ENCODE measurements at regions not wholly inside any gene's neighbourhood (a gene's known extent, or its start where the extent isn't known, plus 50 kb on each side); places are given as distances from the start of the nearest gene placed in this dataset.

DNA sequence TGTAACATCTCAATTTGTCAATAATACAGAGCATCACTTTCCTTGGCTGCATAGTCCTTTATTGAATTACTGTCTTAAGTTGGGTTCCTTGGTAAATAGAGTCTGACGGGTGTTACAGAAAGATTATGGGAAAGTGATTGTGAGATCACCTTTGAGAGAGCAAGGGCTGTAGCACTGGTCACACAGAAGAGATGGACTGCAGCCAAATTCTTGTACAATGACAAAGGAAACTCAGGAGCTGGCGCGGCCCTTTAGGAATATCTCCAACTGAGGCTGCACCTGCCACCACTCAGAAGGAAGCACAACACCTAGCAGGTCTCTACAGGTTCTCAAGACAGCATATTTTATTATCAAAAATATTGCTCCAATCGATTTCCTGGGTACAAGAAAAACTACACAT lies 350.0 kb upstream of the ISL1 start:
- no peak for DNase-seq (ENCODE audit: low read depth)

DNA sequence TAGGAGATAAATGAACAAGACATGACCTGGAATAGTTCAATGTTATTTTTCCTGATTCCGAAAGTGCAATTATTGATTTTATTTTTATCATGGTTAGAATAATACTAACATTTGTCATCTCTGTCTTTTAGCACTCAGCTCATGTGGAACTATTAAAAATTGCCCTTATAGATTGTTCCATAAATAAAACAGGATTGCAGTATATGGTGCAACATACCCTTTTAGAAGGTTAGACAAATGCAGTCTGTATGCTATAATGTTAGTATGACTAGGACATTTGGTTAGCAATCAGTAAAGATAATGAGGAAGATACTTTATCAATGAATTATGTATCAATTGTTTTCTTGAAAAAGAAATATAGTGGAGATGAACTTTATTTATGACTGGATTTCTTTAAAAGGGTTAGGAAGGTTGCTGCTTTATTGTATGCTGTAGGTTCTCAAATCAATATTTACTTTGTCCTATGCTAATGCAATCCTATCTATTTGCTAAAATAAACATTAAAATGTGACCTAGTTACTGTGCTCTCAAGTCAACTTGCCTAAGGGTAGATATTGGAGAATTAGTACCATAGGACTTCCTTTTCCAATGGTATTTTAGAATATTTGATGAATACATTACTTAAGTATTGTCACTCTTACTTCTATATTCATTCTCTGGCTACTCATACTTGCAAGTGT lies 348.9 kb upstream of the ISL1 start:
- DNase-seq (ENCODE audit: low read depth): no peak

DNA sequence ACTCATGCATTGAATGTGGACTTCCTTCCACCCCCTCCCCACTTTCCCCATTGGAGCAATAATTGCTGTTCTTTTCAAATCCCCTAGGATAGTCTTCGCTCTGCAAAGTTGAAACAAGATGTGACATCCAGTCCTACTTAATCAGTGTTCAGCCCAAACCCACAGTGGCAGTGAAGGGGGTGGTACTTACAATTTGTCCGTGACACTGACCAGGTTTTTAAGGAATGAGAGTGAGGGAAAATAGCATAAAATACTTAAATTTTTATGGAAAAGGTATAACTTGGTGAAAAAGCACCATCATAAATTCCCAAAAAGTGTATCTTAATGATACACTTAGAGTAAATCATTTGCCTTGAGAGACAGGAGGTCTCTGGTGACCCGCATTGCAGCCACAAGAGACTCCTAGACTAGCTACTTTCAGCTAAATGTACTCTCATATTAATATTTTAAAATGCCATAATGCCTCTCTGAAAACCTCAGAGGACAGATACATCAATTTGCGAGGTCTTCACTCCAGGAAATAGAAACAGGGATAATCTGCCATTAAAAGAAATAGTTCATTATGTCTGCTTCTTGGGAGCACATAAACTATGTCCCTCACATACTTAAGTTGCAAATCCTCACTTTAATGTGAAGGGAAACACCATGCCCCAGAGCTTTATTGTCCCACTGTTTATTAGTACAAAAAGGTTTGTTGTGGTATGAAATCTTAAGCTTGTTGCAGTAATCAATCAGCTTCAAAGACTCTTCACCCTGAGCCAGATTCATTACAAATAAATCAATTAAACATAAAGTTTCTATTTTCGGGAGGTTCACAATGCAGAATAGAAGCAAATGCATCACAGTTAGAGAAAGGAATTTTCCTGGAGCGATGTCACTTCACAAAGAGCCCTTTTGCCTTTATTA lies 343.6 kb upstream of the ISL1 start:
- no peak for DNase-seq (ENCODE audit: low read depth)

DNA sequence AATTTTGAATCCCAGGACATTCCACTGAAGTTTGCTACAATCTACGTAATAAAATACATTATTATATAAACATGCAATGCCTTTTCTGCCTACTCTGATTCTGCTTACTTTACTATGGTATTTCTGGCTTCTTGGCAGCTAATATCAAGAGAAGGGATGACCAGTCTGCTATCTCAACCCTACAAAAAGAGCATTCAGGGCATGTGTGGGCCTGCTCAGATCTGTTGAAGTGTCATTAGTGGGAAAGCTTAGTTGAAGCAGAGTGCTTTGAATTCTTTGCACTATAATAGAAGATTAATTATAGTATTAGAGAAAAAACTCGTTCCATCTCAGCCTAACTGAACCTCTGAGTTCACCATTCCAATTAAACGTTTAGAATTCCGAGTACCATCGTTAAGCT lies 339.5 kb upstream of the ISL1 start:
- no peak for DNase-seq (ENCODE audit: low read depth)

DNA sequence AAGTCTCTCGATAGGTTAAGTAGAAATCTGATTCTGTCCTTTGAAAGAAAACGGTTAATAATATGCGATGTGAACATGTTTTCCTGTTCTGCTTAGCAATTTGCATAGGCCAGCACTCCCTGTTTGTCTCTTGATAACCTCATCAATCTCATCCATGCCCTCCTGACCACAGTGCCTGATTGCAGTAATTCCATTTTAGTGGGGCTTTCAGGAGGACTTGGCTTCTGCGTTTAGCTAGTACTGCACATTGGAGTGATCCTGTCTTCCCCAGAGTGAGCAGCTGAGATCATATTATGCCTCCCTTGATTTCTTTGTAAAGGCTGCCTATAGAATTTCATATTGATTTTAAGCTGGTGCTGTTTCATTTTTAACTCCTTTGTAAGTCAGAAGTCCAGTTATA lies 335.9 kb upstream of the ISL1 start:
- DNase-seq (ENCODE audit: low read depth): no peak

DNA sequence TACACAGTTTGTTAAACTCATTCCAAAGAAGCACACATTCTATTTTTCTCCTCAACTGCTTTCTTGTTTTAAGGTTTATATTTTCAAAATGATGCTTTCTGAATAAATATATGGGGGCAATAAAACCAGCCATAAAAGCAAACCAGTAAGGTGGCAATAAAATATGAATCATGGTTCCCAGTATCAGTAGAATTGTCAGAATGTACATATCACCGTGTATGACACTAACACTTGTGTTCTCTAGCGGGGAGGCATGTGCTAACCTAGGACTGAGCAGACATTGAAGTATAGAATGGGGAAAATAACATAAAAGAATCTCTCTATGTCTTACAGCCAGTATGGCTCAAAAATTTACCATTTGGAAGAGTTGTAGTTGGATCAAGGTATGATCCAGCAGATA lies 329.9 kb upstream of the ISL1 start:
- DNase-seq (ENCODE audit: low read depth): no peak

DNA sequence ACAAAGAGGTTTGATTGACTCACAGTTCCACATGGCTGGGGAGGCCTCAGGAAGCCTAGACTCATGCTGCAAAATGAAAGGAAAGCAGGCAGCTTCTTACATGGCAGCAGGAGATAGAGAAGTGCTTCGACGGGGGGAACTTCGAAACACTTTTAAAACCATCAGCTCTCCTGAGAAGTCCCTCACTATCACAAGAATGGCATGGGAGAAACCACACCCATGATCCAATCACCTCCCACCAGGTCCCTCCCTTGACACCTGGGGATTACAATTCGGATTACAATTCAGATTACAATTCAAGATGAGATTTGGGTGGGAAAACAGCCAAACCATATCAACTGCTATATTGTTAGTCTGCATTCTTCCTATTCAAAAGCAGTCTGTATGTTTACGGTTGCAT lies 322.3 kb upstream of the ISL1 start:
- no peak for DNase-seq (ENCODE audit: low read depth)

DNA sequence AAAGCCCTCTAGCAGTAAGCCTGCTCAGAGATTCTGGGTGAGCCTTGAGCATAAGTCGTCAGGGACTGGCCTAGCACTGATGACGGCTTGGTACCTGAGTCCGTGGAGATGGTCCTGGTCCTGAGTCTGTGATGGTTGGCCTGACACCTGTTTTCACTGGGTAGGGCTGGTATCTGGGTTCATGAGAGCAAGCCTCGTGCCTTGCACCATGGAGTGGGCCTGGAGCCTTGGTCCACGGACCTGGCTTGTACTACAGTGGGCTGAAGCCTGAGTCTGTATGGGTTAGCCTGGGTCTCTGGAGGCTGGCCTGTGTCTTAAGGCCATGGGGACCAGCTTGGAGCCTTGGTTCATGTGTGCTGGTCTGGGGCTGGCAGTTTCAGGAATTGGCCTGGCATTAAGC lies 310.3 kb upstream of the ISL1 start:
- DNase-seq (ENCODE audit: low read depth): no peak

DNA sequence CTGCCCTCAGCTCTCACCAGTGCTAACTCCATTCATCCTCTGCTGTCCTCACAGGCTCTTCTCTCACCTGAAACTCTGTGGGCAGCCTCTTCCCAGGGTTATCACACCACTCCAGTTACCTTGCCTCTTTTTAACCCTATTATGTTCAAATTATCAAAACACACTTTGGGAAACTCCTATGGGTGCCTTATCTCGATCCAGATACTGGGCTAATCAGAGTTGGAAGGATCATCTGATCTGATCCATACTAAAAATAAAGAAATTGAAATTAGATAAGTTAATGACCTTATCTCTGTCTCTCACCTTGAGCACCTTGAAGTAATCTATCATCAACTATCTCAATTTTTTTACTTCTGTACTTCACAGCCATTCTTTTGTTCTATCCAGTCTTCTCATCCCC lies 300.5 kb upstream of the ISL1 start:
- no peak for DNase-seq (ENCODE audit: low read depth)

DNA sequence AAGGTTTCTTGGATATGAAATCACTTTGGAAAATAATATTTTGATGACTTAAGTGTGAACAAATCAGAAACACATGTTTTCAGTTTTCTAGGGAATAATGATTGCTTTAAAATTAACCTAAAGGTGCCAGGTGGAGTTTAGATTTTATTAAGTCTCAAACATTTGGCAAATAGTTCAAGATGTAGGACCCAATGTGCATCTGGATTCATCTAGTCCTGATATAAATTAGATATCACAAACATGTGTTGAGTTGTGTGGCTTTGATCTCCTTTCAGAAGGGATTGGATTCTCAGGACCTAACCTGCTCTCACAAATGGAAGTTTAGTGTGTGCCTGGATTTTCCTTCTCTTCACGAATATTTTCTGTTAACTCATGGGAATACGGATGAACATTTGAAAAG lies 291.4 kb upstream of the ISL1 start:
- no peak for DNase-seq (ENCODE audit: low read depth)

DNA sequence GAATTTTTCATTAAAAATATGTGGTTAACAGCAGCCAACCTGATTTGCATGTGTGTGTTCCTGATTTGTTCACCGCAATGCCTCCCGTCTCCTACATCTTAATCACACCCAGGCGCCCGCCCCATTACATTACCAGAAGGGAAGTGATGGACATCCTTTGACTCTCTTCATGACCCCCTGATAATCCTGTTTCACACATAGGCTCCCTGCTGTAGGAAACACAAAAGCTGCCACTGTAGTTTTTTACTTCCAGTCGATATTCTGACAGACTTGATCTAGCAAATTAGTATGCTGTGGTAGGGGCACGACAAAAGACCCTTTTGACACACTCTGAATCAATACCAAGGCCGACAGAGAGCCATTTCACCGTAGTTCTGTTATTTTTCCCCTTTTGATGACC lies 287.8 kb upstream of the ISL1 start:
- no peak for DNase-seq (ENCODE audit: low read depth)

DNA sequence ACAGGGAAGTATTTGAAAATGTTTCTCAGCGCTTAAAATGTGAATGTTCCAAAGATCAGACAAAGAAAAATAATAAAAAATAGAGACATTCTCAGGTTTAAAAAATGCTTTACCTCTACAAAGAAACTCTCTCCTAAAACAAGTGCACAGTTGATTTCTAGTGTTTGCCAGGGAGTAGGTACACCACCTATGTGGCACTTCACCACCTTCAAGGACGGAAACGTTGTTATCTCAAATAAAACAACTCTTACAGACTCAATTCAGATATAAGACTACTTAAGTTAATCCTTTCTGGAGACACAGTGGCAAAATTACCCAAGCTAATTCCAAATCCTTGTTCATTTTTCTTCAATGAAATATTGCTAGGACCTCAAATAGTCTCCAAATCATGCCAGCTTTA lies 286.4 kb upstream of the ISL1 start:
- no peak for DNase-seq (ENCODE audit: low read depth)

DNA sequence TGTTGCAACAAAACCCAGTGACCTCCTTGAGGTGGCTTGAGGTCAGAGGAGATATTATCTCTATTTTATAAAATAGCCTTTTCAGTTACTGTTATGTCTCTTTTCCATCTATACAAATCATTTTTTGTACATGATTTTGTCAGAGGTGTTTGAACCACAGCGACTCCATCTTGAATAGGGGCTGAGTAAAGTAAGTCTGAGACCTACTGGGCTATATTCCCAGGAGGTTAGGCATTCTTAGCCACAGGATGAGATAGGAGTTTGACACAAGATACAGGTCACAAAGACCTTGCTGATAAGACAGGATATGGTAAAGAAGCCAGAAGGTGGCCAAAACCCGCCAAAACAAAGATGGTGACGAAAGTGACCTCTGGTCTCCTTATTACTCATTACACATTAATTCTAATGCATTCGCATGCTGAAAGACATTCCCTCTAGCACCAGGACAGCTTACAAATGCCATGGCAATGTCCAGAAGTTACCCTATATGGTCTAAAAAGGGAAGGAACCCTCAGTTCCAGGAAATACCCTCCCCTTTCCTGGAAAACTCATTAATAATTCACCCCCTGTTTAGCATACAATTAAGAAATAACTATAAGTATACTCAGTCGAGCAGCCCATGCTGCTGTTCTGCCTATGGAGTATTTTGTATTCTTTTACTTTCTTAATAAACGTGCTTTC lies 283.9 kb upstream of the ISL1 start:
- no peak for DNase-seq (ENCODE audit: low read depth)

DNA sequence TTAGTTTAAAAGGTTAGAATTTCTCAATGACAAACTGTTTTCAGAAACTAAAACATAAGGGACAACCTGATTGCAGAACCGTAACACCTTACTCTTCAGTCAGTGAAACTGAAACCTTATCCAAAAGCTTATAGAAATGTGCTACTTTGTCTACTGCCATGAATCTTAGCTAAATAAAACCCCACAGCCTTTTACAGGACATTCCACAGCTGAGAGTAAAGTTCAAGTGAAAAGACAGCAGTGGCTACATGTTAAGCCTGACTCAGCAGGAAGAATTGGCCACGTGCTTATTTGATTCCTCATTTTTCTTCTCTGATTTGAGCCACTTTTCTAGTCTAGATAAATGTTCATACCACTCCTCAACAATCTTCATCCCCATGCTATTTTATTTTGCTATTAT lies 278.7 kb upstream of the ISL1 start:
- DNase-seq (ENCODE audit: low read depth): no peak

DNA sequence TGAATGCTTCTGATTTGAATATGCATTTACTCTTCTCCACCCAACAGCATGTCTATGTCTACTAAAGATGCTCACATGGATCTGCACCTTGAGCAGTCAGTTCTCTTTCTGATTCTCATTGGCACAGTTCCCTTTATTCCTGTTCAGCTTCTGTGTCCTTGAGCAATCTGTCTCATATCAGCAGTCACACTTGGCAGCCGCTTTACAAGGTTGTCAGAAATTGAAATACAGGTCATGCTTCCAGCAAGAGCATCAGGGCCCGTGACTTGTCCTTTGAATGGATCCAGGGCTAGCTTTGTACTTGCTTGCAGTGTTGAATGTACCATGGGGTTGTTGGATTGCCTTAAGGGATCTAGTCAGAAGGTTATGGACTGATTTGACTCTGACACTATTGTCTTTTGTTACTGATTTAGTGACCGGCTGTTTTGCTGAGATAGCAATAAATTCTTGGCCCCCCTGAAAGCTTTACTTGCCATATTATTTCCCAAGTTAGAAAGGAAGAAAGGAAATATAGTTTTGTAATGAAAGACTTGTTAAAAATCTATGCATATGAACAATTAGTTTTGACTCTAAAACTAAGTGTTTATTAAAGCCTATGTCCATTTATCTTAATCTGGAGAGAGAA lies 273.4 kb upstream of the ISL1 start:
- no peak for DNase-seq (ENCODE audit: low read depth)

DNA sequence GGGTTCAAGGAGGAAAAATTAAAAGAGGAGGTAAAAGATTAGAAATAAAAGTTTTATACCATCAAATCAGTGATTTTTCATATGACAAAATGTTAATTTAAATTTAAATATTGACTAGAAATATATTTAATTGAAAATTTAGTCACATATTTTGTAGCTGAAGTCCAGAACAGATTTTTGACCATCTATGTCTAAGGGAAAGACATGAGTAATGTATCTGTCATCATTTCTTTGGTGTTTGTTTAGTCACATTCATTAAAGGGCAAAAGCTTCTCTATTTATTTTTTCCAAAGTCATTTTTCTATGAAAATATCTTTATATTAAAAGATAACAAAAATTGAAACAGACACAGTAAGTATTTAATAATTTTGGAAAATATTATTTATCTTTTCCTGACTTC lies 252.0 kb upstream of the ISL1 start:
- no peak for DNase-seq (ENCODE audit: low read depth)

DNA sequence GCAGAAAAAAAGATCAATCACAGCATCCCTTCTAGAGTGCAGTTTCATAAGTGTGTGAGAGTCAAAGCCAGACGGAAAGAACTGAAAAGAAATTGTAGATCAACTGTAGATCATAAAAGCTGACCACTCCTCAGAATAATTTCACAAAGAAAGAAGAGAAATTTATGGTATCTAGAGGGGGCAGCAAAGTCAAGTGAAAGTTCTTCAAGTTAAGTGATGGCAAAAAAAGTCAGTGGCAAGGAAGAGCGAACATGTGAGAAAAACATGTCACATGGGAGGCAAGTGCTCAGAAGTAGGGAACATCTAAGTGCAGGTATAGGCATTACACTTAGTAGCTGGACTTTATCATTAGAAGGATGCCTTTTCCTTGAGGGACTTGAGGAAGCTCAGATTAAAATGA lies 245.1 kb upstream of the ISL1 start:
- no peak for DNase-seq (ENCODE audit: low read depth)

DNA sequence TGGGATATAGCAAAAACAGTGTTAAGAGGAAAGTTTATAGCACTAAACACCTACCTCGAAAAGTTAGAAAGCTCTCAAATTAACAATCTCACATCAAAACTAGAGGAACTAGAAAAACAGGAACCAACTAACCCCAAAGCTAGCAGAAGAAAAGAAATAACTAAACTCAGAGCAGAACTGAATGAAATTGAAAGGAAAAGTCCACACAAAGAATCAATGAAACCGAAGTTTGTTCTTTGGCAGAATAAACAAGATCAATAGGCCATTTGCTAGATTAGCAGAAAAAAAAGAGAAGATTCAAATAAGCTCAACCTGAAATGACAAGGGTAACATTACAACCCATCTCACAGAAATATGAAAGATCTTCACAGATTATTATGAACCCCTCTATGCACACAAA lies 234.8 kb upstream of the ISL1 start:
- DNase-seq (ENCODE audit: low read depth): no peak

DNA sequence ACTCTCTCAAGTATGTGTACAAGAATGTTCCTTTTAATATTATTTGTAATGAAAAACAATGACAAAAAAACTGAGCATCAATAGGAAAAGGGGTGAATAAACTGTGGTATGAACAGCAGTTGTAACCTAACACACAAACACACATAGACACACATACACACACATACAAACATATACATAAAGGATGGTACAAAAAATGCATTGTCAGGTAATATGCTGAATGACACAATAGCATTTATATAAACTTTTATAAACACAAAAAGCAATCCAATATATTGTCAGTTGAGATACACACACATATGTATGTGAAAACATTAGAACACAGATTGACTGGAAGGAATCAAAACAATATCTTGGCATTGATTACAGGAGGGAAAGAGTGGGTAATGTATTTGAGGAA lies 227.0 kb upstream of the ISL1 start:
- no peak for DNase-seq (ENCODE audit: low read depth)

DNA sequence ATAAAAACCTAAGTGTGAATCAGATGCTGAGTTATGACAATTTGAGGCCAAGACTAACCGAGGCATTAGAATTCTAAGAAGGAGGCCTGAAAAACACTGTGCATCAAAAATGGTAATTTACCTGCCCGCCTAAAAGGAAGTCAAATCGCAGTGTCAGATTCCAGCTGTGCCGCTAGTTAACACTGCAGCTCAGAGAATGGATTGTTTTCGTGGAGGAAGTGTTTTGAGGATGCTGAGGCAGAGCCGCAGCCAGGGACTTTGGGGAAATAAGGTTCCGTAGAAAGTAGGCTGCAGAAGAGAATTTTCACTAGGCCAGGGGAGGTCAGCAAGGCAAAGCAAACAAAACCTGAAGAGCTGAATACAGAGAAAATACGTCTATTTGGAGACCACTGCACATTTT lies 226.4 kb upstream of the ISL1 start:
- no peak for DNase-seq (ENCODE audit: low read depth)

DNA sequence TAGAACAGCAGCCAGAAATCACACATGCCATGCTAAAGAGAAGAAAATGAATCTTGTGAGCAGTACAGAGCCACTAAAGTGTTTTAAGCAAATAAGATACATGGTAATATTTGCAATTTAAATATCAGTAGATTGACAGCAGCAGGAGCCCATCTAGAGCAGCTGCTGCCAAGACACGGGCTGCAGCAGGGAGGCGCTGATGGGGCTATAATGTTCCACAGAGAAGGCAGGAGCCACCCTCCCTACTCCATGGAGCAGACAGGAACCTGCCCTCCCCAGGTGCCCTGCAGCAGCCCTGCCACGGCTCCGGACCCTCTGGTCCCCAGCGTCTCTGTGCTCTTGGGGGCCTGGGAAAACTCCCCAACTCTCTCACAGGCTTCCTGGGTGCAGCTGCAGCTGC lies 224.1 kb upstream of the ISL1 start:
- no peak for DNase-seq (ENCODE audit: low read depth)

DNA sequence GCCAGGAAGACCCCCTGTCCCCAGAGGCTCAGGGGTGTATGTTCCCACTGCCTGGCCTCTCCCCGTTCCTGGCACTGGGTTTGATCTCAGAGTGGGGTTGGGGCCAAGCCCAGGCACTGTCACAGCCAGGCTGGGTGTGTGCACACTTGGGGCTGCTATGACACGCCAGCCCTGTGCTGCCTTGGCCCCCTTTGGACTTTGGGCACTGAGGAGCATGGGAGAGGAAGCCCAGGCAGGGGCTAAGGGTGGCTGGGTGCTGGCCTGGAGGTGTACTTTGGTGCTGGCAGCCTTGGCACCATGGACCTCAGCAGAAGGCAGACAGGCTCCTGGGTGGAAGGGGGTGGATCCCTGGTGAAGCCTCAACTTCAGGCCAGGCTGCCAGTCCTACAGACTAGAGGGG lies 223.6 kb upstream of the ISL1 start:
- DNase-seq (ENCODE audit: low read depth): no peak

Measured in LHCN-M2 (cell line).